H1 (cell line): ENCODE measurements at regions not wholly inside any gene's neighbourhood (a gene's known extent, or its start where the extent isn't known, plus 50 kb on each side); places are given as distances from the start of the nearest gene placed in this dataset.

Experiments
- CTCF ChIA-PET: fragments of 300-600 bp; sonication (Branson Sonifier 250); formaldehyde crosslinking; loops from one replicate; lab custom pipeline; 2021; ENCODE audit not compliant: partially characterized antibody; lab: Charles Lee
- POLR2A ChIA-PET: fragments of 300-600 bp; sonication (Branson Sonifier 250); formaldehyde crosslinking; loops from one replicate; lab custom pipeline; 2021; ENCODE audit warnings: inconsistent platforms; ENCODE audit not compliant: partially characterized antibody; lab: Charles Lee
- DNase-seq, 2 experiments: peaks; one replicate each; pipeline versions ENCODE4 v3.0.0 to v3.0.0-alpha.2; 2010 to 2022; ENCODE audit warnings: low spot score in 2 of 2, low read depth in 1 of 2, mixed read lengths in 1 of 2
- FAIRE-seq: peaks from 2 replicates; lab custom pipeline; 2011; peaks lifted over from hg19 to GRCh38; lab: Jason Lieb, UNC
- H2AFZ ChIP-seq: 2 replicates; pipeline ENCODE4 v1.8.1; 2012; ENCODE audit warnings: low read length, inconsistent platforms
- H2AK5ac ChIP-seq: 2 replicates; pipeline ENCODE4 v1.6.1; 2013; ENCODE audit warnings: low read depth, low read length
- H2BK120ac ChIP-seq: replicated peaks from 2 replicates; pipeline ENCODE3; 2013; ENCODE audit warnings: low read depth, low read length, inconsistent platforms
- H2BK12ac ChIP-seq: 2 replicates; pipeline ENCODE4 v1.6.1; 2013; ENCODE audit warnings: low read depth, low read length
- H2BK15ac ChIP-seq: 2 replicates; pipeline ENCODE4 v1.6.1; 2013; ENCODE audit warnings: low read length
- H2BK20ac ChIP-seq: 2 replicates; pipeline ENCODE4 v1.6.1; 2013; ENCODE audit warnings: low read length
- H2BK5ac ChIP-seq: 2 replicates; pipeline ENCODE4 v1.6.1; 2013; ENCODE audit warnings: low read depth, low read length
- H3K14ac ChIP-seq: 2 replicates; pipeline ENCODE4 v1.6.1; 2013; ENCODE audit warnings: inconsistent platforms; ENCODE audit not compliant: insufficient read length
- H3K18ac ChIP-seq: 2 replicates; pipeline ENCODE4 v1.6.1; 2013; ENCODE audit warnings: low read length; ENCODE audit errors: extremely low read depth
- H3K23ac ChIP-seq: 2 replicates; pipeline ENCODE4 v1.6.1; 2013; ENCODE audit warnings: inconsistent platforms; ENCODE audit not compliant: insufficient read length
- H3K23me2 ChIP-seq: 2 replicates; pipeline ENCODE4 v1.6.1; 2013; ENCODE audit warnings: low read depth, low read length
- H3K27ac ChIP-seq: 2 replicates; pipeline ENCODE4 v1.6.1; 2011; ENCODE audit warnings: low read depth, low read length, inconsistent platforms
- H3K27me3 ChIP-seq, 4 experiments: replicated peaks in 1 of 4; 1 replicate in 1 of 4; 2 replicates in 3 of 4; pipeline versions ENCODE4 v1.6.1 to v1.8.1; 2011 to 2013; ENCODE audit warnings: low read length in 3 of 4, mild to moderate bottlenecking in 3 of 4, inconsistent platforms in 2 of 4, mixed read lengths in 2 of 4, moderate library complexity in 1 of 4; ENCODE audit not compliant: control insufficient read depth in 3 of 4, insufficient read depth in 3 of 4; ENCODE audit errors: extremely low read depth in 1 of 4
- H3K36me3 ChIP-seq, 4 experiments: 2 replicates each; pipeline versions ENCODE4 v1.6.1 to v1.8.1; 2011 to 2013; ENCODE audit warnings: mild to moderate bottlenecking in 4 of 4, low read length in 3 of 4, moderate library complexity in 2 of 4, control low read depth in 1 of 4, inconsistent platforms in 1 of 4; ENCODE audit not compliant: insufficient read depth in 4 of 4, control insufficient read depth in 2 of 4
- H3K4ac ChIP-seq: replicated peaks from 2 replicates; pipeline ENCODE3; 2013; ENCODE audit warnings: low read length, low read depth, mixed read lengths, inconsistent platforms; ENCODE audit not compliant: insufficient read length
- H3K4me1 ChIP-seq, 4 experiments: replicated peaks in 1 of 4; 1 replicate in 1 of 4; 2 replicates in 3 of 4; pipeline versions ENCODE4 v1.6.1 to v1.8.1; 2011 to 2013; ENCODE audit warnings: low read length in 3 of 4, inconsistent platforms in 2 of 4, mixed read lengths in 1 of 4; ENCODE audit not compliant: insufficient read depth in 4 of 4, control insufficient read depth in 3 of 4
- H3K4me2 ChIP-seq, 2 experiments: 2 replicates each; pipeline versions ENCODE4 v1.6.1 to v1.8.1; 2011 to 2013; ENCODE audit warnings: low read depth in 2 of 2, low read length in 2 of 2, control low read depth in 1 of 2, inconsistent platforms in 1 of 2, mild to moderate bottlenecking in 1 of 2; ENCODE audit not compliant: insufficient read depth in 1 of 2
- H3K4me3 ChIP-seq, 4 experiments: fragments of 200-600, 300-600 bp in 1 of 4; sonication (generic), shearing (Covaris generic), sonication (Bioruptor Twin) in 1 of 4; 2 replicates each; pipeline versions ENCODE4 v1.5.1 to v1.8.1; 2011 to 2016; ENCODE audit warnings: low read length in 4 of 4, low read depth in 3 of 4, control low read depth in 2 of 4, inconsistent platforms in 2 of 4, mild to moderate bottlenecking in 2 of 4, mixed read lengths in 1 of 4, moderate library complexity in 1 of 4; ENCODE audit not compliant: insufficient read depth in 2 of 4; ENCODE audit errors: extremely low read depth in 1 of 4
- H3K56ac ChIP-seq: replicated peaks from 2 replicates; pipeline ENCODE3; 2013; ENCODE audit warnings: low read depth, mild to moderate bottlenecking, mixed read lengths, low read length, inconsistent platforms; ENCODE audit not compliant: insufficient read length
- H3K79me1 ChIP-seq: 2 replicates; pipeline ENCODE4 v1.6.1; 2013; ENCODE audit warnings: low read depth, low read length, control low read depth
- H3K79me2 ChIP-seq, 2 experiments: 2 replicates each; pipeline versions ENCODE4 v1.6.1 to v1.8.1; 2012 to 2013; ENCODE audit warnings: low read length in 2 of 2, mild to moderate bottlenecking in 2 of 2, inconsistent platforms in 1 of 2; ENCODE audit not compliant: insufficient read depth in 2 of 2, control insufficient read depth in 1 of 2
- H3K9ac ChIP-seq, 4 experiments: replicated peaks in 1 of 4; 1 replicate in 1 of 4; 2 replicates in 3 of 4; pipeline versions ENCODE4 v1.6.1 to v1.8.1; 2011 to 2013; ENCODE audit warnings: low read depth in 3 of 4, low read length in 3 of 4, control low read depth in 2 of 4, mild to moderate bottlenecking in 2 of 4, moderate library complexity in 2 of 4, inconsistent platforms in 1 of 4; ENCODE audit errors: extremely low read depth in 1 of 4
- H3K9me3 ChIP-seq, 2 experiments: 2 replicates each; pipeline versions ENCODE4 v1.6.1 to v1.8.1; 2012 to 2013; ENCODE audit warnings: mild to moderate bottlenecking in 2 of 2, moderate library complexity in 2 of 2, control low read depth in 1 of 2, inconsistent platforms in 1 of 2, low read depth in 1 of 2, low read length in 1 of 2, mixed read lengths in 1 of 2; ENCODE audit not compliant: insufficient read depth in 2 of 2
- H4K20me1 ChIP-seq, 2 experiments: replicated peaks in 1 of 2; 2 replicates each; pipeline versions ENCODE3 to v1.8.1; 2011 to 2013; ENCODE audit warnings: inconsistent platforms in 2 of 2, low read length in 2 of 2, mild to moderate bottlenecking in 1 of 2; ENCODE audit not compliant: insufficient read depth in 2 of 2, control insufficient read depth in 1 of 2
- H4K5ac ChIP-seq: 2 replicates; pipeline ENCODE4 v1.6.1; 2013; ENCODE audit warnings: low read length, low read depth, mixed read lengths, inconsistent platforms; ENCODE audit not compliant: insufficient read length
- H4K8ac ChIP-seq: 2 replicates; pipeline ENCODE4 v1.8.0; 2013; ENCODE audit warnings: mild to moderate bottlenecking, moderate library complexity, low read length, inconsistent platforms; ENCODE audit not compliant: insufficient read depth; ENCODE audit errors: extremely low read depth
- H4K91ac ChIP-seq: replicated peaks from 2 replicates; pipeline ENCODE3; 2013; ENCODE audit warnings: low read length, mixed read lengths, inconsistent platforms; ENCODE audit not compliant: insufficient read length
- CTCF ChIP-seq, 3 experiments: IDR thresholded peaks; 1 replicate in 2 of 3; 2 replicates in 1 of 3; pipeline versions ENCODE4 v1.5.1 to v1.6.1; 2011; ENCODE audit warnings: low read length in 3 of 3, mild to moderate bottlenecking in 3 of 3, inconsistent platforms in 2 of 3, low read depth in 1 of 3, moderate library complexity in 1 of 3; ENCODE audit not compliant: insufficient read depth in 1 of 3; ENCODE audit errors: control extremely low read depth in 1 of 3
- WGBS, 2 experiments: shearing (Covaris generic) in 1 of 2; methylation state at CpG; one replicate each; pipeline versions ENCODE4 v1.1.6 to v1.1.7; 2013 to 2015; ENCODE audit warnings: low lambda C conversion rate in 2 of 2, mixed read lengths in 2 of 2, inconsistent platforms in 1 of 2, low coverage in 1 of 2, missing lambda C conversion rate in 1 of 2; ENCODE audit not compliant: insufficient replicate concordance in 2 of 2, insufficient coverage in 1 of 2, insufficient read length in 1 of 2; ENCODE audit errors: extremely low coverage in 1 of 2, missing lambda C conversion rate in 1 of 2; 5-methylcytosine and 5-hydroxymethylcytosine counted together

- no peak overlapping the region for H3K14ac ChIP-seq
- no peak for FAIRE-seq
- TF ChIP-seq CTCF (IDR thresholded peaks at IDR 0.05; ENCODE audit: control extremely low read depth in 1 of 3, insufficient read depth in 1 of 3, low read depth in 1 of 3, low read length in 3 of 3) = no peak
Observed at GRCh38 chr2:201955702-201956141, 77.9 kb upstream of the FZD7 start.

More at GRCh38 chr2:201955702-201956141, 77.9 kb upstream of the FZD7 start:
- no peak overlapping the region for H3K4me3 ChIP-seq
- H3K79me2 ChIP-seq = no peaks in the 10 kb centered on the region; a peak in 1 of 4 replicates
- H3K27ac ChIP-seq = no peak overlapping the region
- no peaks in the 10 kb centered on the region for H3K27me3 ChIP-seq
- POLR2A ChIA-PET = interaction anchor here (0.5 to 14.0 kb wide), 7 partner anchors 14 to 825 kb away, joined by 3 to 186 read pairs (median 3); no protein-coding TSS in a partner anchor
- H4K5ac ChIP-seq = no peak overlapping the region
- peaks cover 2% of the 10 kb centered on the region; the same call in 1 of the 2 replicates for H3K79me1 ChIP-seq
- no peak overlapping the region for H2AK5ac ChIP-seq
- no peaks in the 10 kb centered on the region for H3K9me3 ChIP-seq
- no peak overlapping the region for H2AFZ ChIP-seq
- no peak overlapping the region for H3K56ac ChIP-seq
- no peak overlapping the region for H3K4ac ChIP-seq
- no peak overlapping the region for H3K9ac ChIP-seq
- H3K4me1 ChIP-seq = peaks cover 0 to 25% (median 12%) of the 10 kb centered on the region in 4 experiments; a peak in 5 of 7 replicates
- H4K91ac ChIP-seq = no peak overlapping the region
- no peak for DNase-seq
- H3K23ac ChIP-seq = no peak overlapping the region
- no peaks in the 10 kb centered on the region for H3K23me2 ChIP-seq
- no peak overlapping the region for H2BK15ac ChIP-seq
- no peak overlapping the region for H2BK5ac ChIP-seq
- 0 out of 2 replicates have a peak overlapping the region, but pooled peaks have one; percentile 44 for H3K18ac ChIP-seq
- CTCF ChIA-PET = interaction anchor here (0.6 to 3.5 kb wide), 6 partner anchors 10 to 109 kb away, joined by 3 to 20 read pairs (median 3); no protein-coding TSS in a partner anchor
- H2BK120ac ChIP-seq = no peak overlapping the region
- peak overlapping the region; percentile 53; the same call in 1 of the 2 replicates for H2BK20ac ChIP-seq
- peaks cover 0 to 2% of the 10 kb centered on the region in 2 experiments for H4K20me1 ChIP-seq
- H4K8ac ChIP-seq = no peak overlapping the region
- no peak overlapping the region for H2BK12ac ChIP-seq
- 89% methylated on average over 4 of the region's 4 CpGs; no CpG with 5 or more reads in 1 of the 2 experiments for WGBS, 2 experiments
- no peaks in the 10 kb centered on the region for H3K36me3 ChIP-seq
- no peak overlapping the region for H3K4me2 ChIP-seq
